Neural crest cell (in vitro differentiated cells): ENCODE measurements at regions not wholly inside any gene's neighbourhood (a gene's known extent, or its start where the extent isn't known, plus 50 kb on each side); places are given as distances from the start of the nearest gene placed in this dataset.

Experiments used
- DNase-seq: peaks from one replicate; pipeline ENCODE4 v3.0.0; 2021; ENCODE audit warnings: low read depth, mixed read lengths, low spot score
- H3K27ac Mint-ChIP-seq: one replicate; pipeline ENCODE4 v1.8.0; 2021; ENCODE audit warnings: mild to moderate bottlenecking, mixed read lengths; ENCODE audit not compliant: unreplicated experiment
- H3K27me3 Mint-ChIP-seq: 2 replicates; pipeline ENCODE4 v1.8.0; 2021; ENCODE audit warnings: low read depth, mild to moderate bottlenecking, mixed read lengths
- H3K36me3 Mint-ChIP-seq: 2 replicates; pipeline ENCODE4 v1.8.0; 2021; ENCODE audit warnings: low read depth, mild to moderate bottlenecking, mixed read lengths
- H3K4me1 Mint-ChIP-seq: 2 replicates; pipeline ENCODE4 v1.8.0; 2021; ENCODE audit warnings: mixed read lengths
- H3K4me3 Mint-ChIP-seq: one replicate; pipeline ENCODE4 v1.8.0; 2021; ENCODE audit warnings: mild to moderate bottlenecking, mixed read lengths
- H3K9me3 Mint-ChIP-seq: 2 replicates; pipeline ENCODE4 v1.8.0; 2021; ENCODE audit warnings: mixed read lengths
- TF ChIP-seq, protein P1 (sequence below): fragments of 200-600 bp; sonication (generic); conservative IDR thresholded peaks from 2 replicates; pipeline ENCODE4 v1.5.0; 2021; ENCODE audit warnings: antibody characterized with exemption, mild to moderate bottlenecking

DNA sequence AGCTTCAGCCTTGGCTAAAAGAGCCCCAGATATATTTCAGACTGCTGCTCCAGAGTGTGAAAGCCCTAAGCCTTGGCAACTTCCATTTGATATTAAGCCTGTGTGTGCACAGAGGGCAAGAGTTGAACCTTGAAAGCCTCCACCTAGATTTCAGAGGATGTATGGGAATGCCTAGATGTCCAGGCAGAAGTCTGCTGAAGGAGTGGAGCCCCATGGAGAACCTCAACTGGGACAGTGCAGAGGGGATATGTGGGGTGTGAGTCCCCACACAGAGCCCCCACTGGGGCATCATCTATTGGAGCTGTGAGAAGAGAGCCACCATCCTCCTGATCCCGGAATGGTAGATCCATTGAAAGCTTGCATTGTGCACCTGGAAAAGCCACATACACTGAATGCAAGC, 1784.8 kb upstream of the CDH9 start:
- Mint-ChIP-seq H3K9me3 (peaks cover 11% of the 10 kb centered on the region), H3K27ac (no peak overlapping the region), H3K4me1 (no peaks in the 10 kb centered on the region), H3K36me3 (peaks cover 3% of the 10 kb centered on the region), H3K4me3 (no peak overlapping the region), H3K27me3 (no peaks in the 10 kb centered on the region)
- DNase-seq, result no peak
- TF ChIP-seq, protein P1, sequence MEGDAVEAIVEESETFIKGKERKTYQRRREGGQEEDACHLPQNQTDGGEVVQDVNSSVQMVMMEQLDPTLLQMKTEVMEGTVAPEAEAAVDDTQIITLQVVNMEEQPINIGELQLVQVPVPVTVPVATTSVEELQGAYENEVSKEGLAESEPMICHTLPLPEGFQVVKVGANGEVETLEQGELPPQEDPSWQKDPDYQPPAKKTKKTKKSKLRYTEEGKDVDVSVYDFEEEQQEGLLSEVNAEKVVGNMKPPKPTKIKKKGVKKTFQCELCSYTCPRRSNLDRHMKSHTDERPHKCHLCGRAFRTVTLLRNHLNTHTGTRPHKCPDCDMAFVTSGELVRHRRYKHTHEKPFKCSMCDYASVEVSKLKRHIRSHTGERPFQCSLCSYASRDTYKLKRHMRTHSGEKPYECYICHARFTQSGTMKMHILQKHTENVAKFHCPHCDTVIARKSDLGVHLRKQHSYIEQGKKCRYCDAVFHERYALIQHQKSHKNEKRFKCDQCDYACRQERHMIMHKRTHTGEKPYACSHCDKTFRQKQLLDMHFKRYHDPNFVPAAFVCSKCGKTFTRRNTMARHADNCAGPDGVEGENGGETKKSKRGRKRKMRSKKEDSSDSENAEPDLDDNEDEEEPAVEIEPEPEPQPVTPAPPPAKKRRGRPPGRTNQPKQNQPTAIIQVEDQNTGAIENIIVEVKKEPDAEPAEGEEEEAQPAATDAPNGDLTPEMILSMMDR, result no peak

GRCh38 chr5:28822071-28822470, 1783.7 kb upstream of the CDH9 start:
- peaks cover 11% of the 10 kb centered on the region for H3K9me3 Mint-ChIP-seq
- no peak overlapping the region for H3K27ac Mint-ChIP-seq
- H3K36me3 Mint-ChIP-seq, result peaks cover 3% of the 10 kb centered on the region

DNA sequence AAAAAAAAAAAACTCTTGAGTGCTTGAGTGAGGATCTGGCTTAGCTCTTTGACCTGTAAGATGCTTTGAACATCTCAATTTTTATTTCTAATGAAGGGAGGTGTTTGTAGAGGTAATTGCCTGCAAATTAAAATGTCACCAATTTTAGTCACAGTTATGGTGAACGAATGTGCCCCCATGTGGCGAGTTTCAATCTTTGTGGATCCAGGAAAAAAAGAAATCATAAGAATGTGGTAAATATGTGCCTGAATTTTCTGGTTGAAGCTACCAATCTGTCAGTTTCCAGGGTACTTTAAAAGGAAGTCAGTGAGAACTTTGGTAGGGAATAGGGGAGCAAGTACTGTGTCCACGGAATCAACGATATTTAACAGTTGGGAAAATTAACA, 1772.4 kb upstream of the CDH9 start:
- Mint-ChIP-seq H3K36me3 (no peaks in the 10 kb centered on the region), H3K27me3 (no peaks in the 10 kb centered on the region), H3K9me3 (no peaks in the 10 kb centered on the region), H3K27ac (no peak overlapping the region), H3K4me3 (no peak overlapping the region), H3K4me1 (no peaks in the 10 kb centered on the region)
- DNase-seq, result no peak
- TF ChIP-seq, protein P1, result peak; percentile 12

More at GRCh38 chr5:28822071-28822470, 1783.7 kb upstream of the CDH9 start:
- DNase-seq, result no peak
- Mint-ChIP-seq H3K4me3 (no peak overlapping the region), H3K27me3 (no peaks in the 10 kb centered on the region), H3K4me1 (no peaks in the 10 kb centered on the region)
- TF ChIP-seq, protein P1, result no peak

DNA sequence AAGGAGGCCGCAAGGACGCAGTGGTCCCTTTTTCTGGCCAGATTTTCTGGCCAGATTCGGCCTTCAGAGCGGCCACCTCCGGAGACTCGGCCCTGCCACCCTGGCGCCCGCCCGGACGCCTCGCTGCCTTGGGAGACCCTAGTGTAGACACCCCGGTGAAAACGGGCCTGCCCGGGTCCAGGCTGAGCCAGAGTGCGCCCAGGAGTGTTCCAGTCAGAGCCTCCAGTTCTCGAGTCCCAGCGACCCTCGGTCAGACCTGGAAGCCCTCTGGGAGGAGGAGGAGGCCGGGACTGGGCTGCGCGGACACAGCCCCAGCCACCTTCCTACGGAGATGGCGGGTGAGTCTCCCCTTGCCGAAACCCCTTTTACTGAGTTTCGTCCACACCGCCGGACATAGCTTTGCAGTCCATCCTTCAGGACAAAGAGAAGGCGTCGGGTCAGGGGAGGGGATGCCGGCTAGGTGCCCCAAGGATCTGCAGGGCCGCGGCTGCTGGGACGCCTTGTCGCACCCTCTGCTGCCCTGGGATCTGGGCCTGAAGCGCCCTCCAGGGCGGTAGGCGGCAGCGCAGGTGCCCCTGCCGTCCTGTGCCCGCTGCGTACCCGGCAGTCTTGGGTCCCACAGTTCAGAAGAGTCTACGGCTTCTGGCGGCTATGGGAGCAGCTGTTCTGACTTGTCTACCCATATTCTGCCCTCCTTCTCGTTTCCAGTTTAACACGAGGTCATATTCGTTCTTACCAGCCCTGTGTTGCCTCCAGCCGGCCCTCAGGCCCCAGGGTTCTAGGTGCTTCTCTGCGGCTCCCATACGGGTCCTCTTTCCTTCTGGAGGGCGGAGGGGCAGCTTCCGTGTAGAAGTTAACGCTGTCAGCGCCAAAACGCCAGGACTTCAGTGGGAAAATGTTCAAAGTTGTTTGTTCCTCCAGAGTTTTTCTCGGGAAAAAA, 1771.7 kb upstream of the CDH9 start:
- no peaks in the 10 kb centered on the region for H3K9me3 Mint-ChIP-seq

GRCh38 chr5:28808967-28809810, 1770.8 kb upstream of the CDH9 start:
- Mint-ChIP-seq H3K4me1 (no peaks in the 10 kb centered on the region), H3K36me3 (no peaks in the 10 kb centered on the region), H3K4me3 (no peak overlapping the region), H3K9me3 (no peaks in the 10 kb centered on the region), H3K27ac (no peak overlapping the region), H3K27me3 (no peaks in the 10 kb centered on the region)
- DNase-seq, result no peak
- TF ChIP-seq, protein P1, result no peak

More for the DNA sequence above, 1771.7 kb upstream of the CDH9 start:
- Mint-ChIP-seq H3K27me3 (no peaks in the 10 kb centered on the region), H3K4me1 (no peaks in the 10 kb centered on the region), H3K27ac (no peak overlapping the region), H3K4me3 (no peak overlapping the region), H3K36me3 (no peaks in the 10 kb centered on the region)
- TF ChIP-seq, protein P1, result no peak
- DNase-seq, result no peak
